Neural cell (in vitro differentiated cells): ENCODE measurements at regions not wholly inside any gene's neighbourhood (a gene's known extent, or its start where the extent isn't known, plus 50 kb on each side); places are given as distances from the start of the nearest gene placed in this dataset.

Experiments used
- H2AFZ ChIP-seq: fragments of 200-600, 300-800 bp; sonication (generic), shearing (Covaris generic); 2 replicates; pipeline ENCODE4 v1.6.0; 2014; ENCODE audit warnings: low read depth, mild to moderate bottlenecking, antibody characterized with exemption, low read length, moderate library complexity
- H3F3A ChIP-seq: fragments of 200-600 bp; shearing (Covaris generic); 2 replicates; pipeline ENCODE4 v1.6.1; 2016; ENCODE audit warnings: mild to moderate bottlenecking, moderate library complexity, mixed read lengths, antibody characterized with exemption, low read length; ENCODE audit not compliant: insufficient read depth, poor library complexity, severe bottlenecking
- H3K27ac ChIP-seq: fragments of 200-600, 300-800 bp; sonication (generic), shearing (Covaris generic); 2 replicates; pipeline ENCODE4 v1.5.1; 2014; ENCODE audit warnings: mild to moderate bottlenecking, low read length, moderate library complexity
- H3K27me3 ChIP-seq: fragments of 300-800, 200-600 bp; sonication (generic), shearing (Covaris generic); 2 replicates; pipeline ENCODE4 v1.6.0; 2014; ENCODE audit warnings: mild to moderate bottlenecking, low read depth, low read length, moderate library complexity; ENCODE audit not compliant: insufficient read depth
- H3K36me3 ChIP-seq: fragments of 300-800, 200-600 bp; sonication (generic), shearing (Covaris generic); 2 replicates; pipeline ENCODE4 v1.5.1; 2014; ENCODE audit warnings: mild to moderate bottlenecking, antibody characterized with exemption, low read length, moderate library complexity; ENCODE audit not compliant: insufficient read depth
- H3K4me2 ChIP-seq: fragments of 300-800, 200-600 bp; sonication (generic), shearing (Covaris generic); 2 replicates; pipeline ENCODE4 v1.6.0; 2014; ENCODE audit warnings: mild to moderate bottlenecking, low read length
- H3K4me3 ChIP-seq: fragments of 300-800, 200-600 bp; sonication (generic), shearing (Covaris generic); 2 replicates; pipeline ENCODE4 v1.5.1; 2014; ENCODE audit warnings: mild to moderate bottlenecking, low read length, moderate library complexity
- H3K79me2 ChIP-seq: fragments of 200-600 bp; shearing (Covaris generic); replicated peaks from 2 replicates; pipeline ENCODE4 v1.6.0; 2014; ENCODE audit warnings: mild to moderate bottlenecking, low read length, moderate library complexity; ENCODE audit not compliant: insufficient read depth
- H3K9ac ChIP-seq: fragments of 300-800, 200-600 bp; sonication (generic), shearing (Covaris generic); 2 replicates; pipeline ENCODE4 v1.6.1; 2016; ENCODE audit warnings: mild to moderate bottlenecking, low read length, mixed read lengths
- H3K9me2 ChIP-seq: fragments of 200-600 bp; shearing (Covaris generic); 2 replicates; pipeline ENCODE4 v1.6.1; 2016; ENCODE audit warnings: mild to moderate bottlenecking, low read length, mixed read lengths; ENCODE audit not compliant: insufficient read depth
- H3K9me3 ChIP-seq: fragments of 200-600, 300-800 bp; sonication (generic), shearing (Covaris generic); 2 replicates; pipeline ENCODE4 v1.6.1; 2016; ENCODE audit warnings: mild to moderate bottlenecking, mixed run types, low read length, moderate library complexity, mixed read lengths
- H4K20me1 ChIP-seq: fragments of 200-600 bp; shearing (Covaris generic); 2 replicates; pipeline ENCODE4 v1.6.1; 2016; ENCODE audit warnings: mild to moderate bottlenecking, mixed run types; ENCODE audit not compliant: insufficient read depth
- EP300 ChIP-seq: fragments of 450-650 bp; conservative IDR thresholded peaks from 2 replicates; pipeline ENCODE4 v1.6.1; 2014; ENCODE audit warnings: antibody characterized with exemption, mild to moderate bottlenecking, moderate library complexity; ENCODE audit not compliant: poor library complexity, severe bottlenecking
- EZH2 ChIP-seq: fragments of 200-600, 300-800 bp; shearing (Covaris generic), sonication (generic); IDR thresholded peaks from 2 replicates; pipeline ENCODE4 v1.6.1; 2014; ENCODE audit warnings: antibody characterized with exemption, low read length, borderline replicate concordance, mild to moderate bottlenecking; ENCODE audit not compliant: insufficient read depth, poor library complexity, severe bottlenecking
- MXI1 ChIP-seq: fragments of 450-650 bp; conservative IDR thresholded peaks from 2 replicates; pipeline ENCODE4 v1.6.1; 2014; ENCODE audit warnings: antibody characterized with exemption, mild to moderate bottlenecking; ENCODE audit not compliant: poor library complexity, severe bottlenecking
- RAD21 ChIP-seq: fragments of 450-650 bp; conservative IDR thresholded peaks from 2 replicates; pipeline ENCODE4 v1.6.1; 2014; ENCODE audit warnings: antibody characterized with exemption, mild to moderate bottlenecking, moderate library complexity
- SMC3 ChIP-seq: fragments of 450-650 bp; conservative IDR thresholded peaks from 2 replicates; pipeline ENCODE4 v1.6.1; 2014; ENCODE audit warnings: antibody characterized with exemption, mild to moderate bottlenecking, moderate library complexity; ENCODE audit not compliant: poor library complexity
- TAF1 ChIP-seq: IDR thresholded peaks from 2 replicates; pipeline ENCODE4 v1.6.1; 2012; ENCODE audit warnings: low read depth
- TF ChIP-seq, protein P1 (sequence below): fragments of 450-650 bp; IDR thresholded peaks from 2 replicates; pipeline ENCODE4 v1.5.1; 2014; ENCODE audit warnings: antibody characterized with exemption, mild to moderate bottlenecking, moderate library complexity; ENCODE audit not compliant: poor library complexity, severe bottlenecking
- TF ChIP-seq, protein P2 (sequence below): IDR thresholded peaks from 2 replicates; pipeline ENCODE4 v1.6.1; 2012; ENCODE audit warnings: borderline replicate concordance

DNA sequence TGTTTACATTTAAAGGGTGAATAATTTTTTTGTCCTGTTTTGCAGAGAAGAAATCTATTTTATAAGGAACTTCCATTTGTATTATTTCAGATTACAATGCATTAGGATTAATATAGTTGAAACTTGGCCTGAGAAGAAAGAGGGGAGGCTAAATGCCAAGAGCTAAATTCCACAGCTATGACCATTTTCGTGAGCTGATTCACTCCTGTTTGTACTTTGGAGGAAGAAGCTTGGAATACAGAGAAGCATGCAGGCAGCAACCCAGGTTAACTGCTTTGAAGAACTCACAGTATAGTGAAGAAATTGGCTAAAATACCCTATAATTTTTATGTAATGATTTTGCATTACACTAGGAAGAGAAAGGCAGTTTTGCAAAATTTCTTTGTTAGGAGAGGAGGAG is 309.4 kb upstream of the KLF12 start:
- Histone ChIP-seq H3K4me3 (no peak overlapping the region), H2AFZ (no peak overlapping the region), H3K27ac (no peak overlapping the region), H3K9ac (no peak overlapping the region), H3K9me2 (no peaks in the 10 kb centered on the region), H3F3A (no peaks in the 10 kb centered on the region), H3K36me3 (no peaks in the 10 kb centered on the region), H4K20me1 (no peaks in the 10 kb centered on the region), H3K4me2 (no peak overlapping the region), H3K79me2 (no peaks in the 10 kb centered on the region), H3K27me3 (no peaks in the 10 kb centered on the region), H3K9me3 (no peaks in the 10 kb centered on the region)
- TF ChIP-seq EZH2 = no peak
- TF ChIP-seq, protein P1, sequence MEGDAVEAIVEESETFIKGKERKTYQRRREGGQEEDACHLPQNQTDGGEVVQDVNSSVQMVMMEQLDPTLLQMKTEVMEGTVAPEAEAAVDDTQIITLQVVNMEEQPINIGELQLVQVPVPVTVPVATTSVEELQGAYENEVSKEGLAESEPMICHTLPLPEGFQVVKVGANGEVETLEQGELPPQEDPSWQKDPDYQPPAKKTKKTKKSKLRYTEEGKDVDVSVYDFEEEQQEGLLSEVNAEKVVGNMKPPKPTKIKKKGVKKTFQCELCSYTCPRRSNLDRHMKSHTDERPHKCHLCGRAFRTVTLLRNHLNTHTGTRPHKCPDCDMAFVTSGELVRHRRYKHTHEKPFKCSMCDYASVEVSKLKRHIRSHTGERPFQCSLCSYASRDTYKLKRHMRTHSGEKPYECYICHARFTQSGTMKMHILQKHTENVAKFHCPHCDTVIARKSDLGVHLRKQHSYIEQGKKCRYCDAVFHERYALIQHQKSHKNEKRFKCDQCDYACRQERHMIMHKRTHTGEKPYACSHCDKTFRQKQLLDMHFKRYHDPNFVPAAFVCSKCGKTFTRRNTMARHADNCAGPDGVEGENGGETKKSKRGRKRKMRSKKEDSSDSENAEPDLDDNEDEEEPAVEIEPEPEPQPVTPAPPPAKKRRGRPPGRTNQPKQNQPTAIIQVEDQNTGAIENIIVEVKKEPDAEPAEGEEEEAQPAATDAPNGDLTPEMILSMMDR = no peak
- no peak for TF ChIP-seq EP300
- no peak for TF ChIP-seq TAF1
- TF ChIP-seq, protein P2, sequence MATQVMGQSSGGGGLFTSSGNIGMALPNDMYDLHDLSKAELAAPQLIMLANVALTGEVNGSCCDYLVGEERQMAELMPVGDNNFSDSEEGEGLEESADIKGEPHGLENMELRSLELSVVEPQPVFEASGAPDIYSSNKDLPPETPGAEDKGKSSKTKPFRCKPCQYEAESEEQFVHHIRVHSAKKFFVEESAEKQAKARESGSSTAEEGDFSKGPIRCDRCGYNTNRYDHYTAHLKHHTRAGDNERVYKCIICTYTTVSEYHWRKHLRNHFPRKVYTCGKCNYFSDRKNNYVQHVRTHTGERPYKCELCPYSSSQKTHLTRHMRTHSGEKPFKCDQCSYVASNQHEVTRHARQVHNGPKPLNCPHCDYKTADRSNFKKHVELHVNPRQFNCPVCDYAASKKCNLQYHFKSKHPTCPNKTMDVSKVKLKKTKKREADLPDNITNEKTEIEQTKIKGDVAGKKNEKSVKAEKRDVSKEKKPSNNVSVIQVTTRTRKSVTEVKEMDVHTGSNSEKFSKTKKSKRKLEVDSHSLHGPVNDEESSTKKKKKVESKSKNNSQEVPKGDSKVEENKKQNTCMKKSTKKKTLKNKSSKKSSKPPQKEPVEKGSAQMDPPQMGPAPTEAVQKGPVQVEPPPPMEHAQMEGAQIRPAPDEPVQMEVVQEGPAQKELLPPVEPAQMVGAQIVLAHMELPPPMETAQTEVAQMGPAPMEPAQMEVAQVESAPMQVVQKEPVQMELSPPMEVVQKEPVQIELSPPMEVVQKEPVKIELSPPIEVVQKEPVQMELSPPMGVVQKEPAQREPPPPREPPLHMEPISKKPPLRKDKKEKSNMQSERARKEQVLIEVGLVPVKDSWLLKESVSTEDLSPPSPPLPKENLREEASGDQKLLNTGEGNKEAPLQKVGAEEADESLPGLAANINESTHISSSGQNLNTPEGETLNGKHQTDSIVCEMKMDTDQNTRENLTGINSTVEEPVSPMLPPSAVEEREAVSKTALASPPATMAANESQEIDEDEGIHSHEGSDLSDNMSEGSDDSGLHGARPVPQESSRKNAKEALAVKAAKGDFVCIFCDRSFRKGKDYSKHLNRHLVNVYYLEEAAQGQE = no peak
- TF ChIP-seq RAD21 = no peak

DNA sequence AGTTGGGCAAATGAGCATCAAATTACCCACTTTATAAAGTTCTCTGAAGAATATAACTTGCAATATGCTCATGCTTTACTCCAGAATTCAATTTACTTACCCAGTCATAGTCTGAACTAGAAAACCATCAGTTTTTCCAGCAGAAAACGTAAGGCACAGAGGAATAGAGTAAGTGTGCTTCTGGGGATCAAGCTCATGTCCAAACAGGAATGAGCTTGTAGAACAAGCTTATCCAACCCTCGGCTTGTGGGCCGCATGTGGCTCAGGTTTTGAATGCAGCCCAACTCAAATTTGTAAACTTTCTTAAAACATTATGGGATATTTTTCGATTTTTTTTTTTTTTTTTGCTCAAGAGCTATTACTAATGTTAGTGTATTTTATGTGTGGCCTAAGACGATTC is 308.5 kb upstream of the KLF12 start:
- Histone ChIP-seq H3K36me3 (no peaks in the 10 kb centered on the region), H2AFZ (no peak overlapping the region), H3K4me3 (no peak overlapping the region), H3K79me2 (no peaks in the 10 kb centered on the region), H3K27ac (no peak overlapping the region), H3K4me2 (no peak overlapping the region), H3K27me3 (no peaks in the 10 kb centered on the region), H3F3A (no peaks in the 10 kb centered on the region), H3K9me3 (no peaks in the 10 kb centered on the region), H3K9ac (no peak overlapping the region), H4K20me1 (no peaks in the 10 kb centered on the region), H3K9me2 (no peaks in the 10 kb centered on the region)
- TF ChIP-seq RAD21 = no peak

DNA sequence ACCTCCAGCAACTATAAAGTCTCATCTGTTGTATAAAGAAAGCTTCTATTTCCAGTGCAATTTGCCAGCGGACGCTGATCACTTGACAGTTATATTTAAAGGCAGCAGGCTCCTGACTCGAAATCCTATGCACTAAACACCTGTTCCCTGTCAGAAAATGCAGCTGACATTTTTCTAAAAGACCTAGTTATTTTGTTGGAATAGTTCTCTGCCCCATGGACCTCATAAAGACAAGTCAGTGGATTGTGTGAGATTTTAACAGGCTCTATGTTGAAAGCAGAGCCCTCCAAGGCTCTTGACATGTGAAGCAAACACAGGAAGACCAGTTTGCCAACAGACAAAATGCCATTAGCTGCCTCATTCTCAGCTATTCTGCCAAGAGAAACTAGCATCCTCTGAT is 304.7 kb upstream of the KLF12 start:
- H3K9me3 ChIP-seq = no peaks in the 10 kb centered on the region
- H3K9me2 ChIP-seq = no peaks in the 10 kb centered on the region
- H3K36me3 ChIP-seq = no peaks in the 10 kb centered on the region
- H3F3A ChIP-seq = no peaks in the 10 kb centered on the region
- no peaks in the 10 kb centered on the region for H3K27me3 ChIP-seq
- H3K4me3 ChIP-seq = no peak overlapping the region
- no peaks in the 10 kb centered on the region for H4K20me1 ChIP-seq
- no peak overlapping the region for H3K27ac ChIP-seq
- no peak overlapping the region for H3K9ac ChIP-seq
- peak; percentile 22 for TF ChIP-seq EP300
- no peak for TF ChIP-seq TAF1
- TF ChIP-seq SMC3 = no peak
- TF ChIP-seq MXI1 = no peak
- H2AFZ ChIP-seq = no peak overlapping the region
- no peaks in the 10 kb centered on the region for H3K79me2 ChIP-seq
- H3K4me2 ChIP-seq = no peak overlapping the region
